Kidney (tissue), 13 donors: ENCODE measurements at regions not wholly inside any gene's neighbourhood (a gene's known extent, or its start where the extent isn't known, plus 50 kb on each side); places are given as distances from the start of the nearest gene placed in this dataset.

Experiments
- DNase-seq, 5 donors: peaks; one replicate each; pipeline ENCODE4 v3.0.0-alpha.2; 2013 to 2020
- FAIRE-seq: peaks from 2 replicates; lab custom pipeline; 2012; peaks lifted over from hg19 to GRCh38; lab: Jason Lieb, UNC
- H3K27ac ChIP-seq, 2 donors: one replicate each; pipeline ENCODE4 v1.7.0; 2013; ENCODE audit warnings: low read depth in 2 of 2, low read length in 2 of 2, inconsistent platforms in 1 of 2
- H3K27me3 ChIP-seq: one replicate; pipeline ENCODE4 v1.7.1; 2013; ENCODE audit warnings: low read length, inconsistent platforms; ENCODE audit not compliant: control insufficient read depth, insufficient read depth
- H3K36me3 ChIP-seq, 3 donors: one replicate each; pipeline versions ENCODE4 v1.7.0 to v1.7.1; 2013; ENCODE audit warnings: low read length in 3 of 3, control low read depth in 1 of 3, inconsistent platforms in 1 of 3; ENCODE audit not compliant: insufficient read depth in 3 of 3, control insufficient read depth in 2 of 3
- H3K4me1 ChIP-seq, 3 donors: one replicate each; pipeline versions ENCODE4 v1.7.0 to v1.7.1; 2013; ENCODE audit warnings: low read length in 3 of 3, inconsistent platforms in 1 of 3, low read depth in 1 of 3; ENCODE audit not compliant: control insufficient read depth in 2 of 3, insufficient read depth in 2 of 3
- H3K4me3 ChIP-seq, 3 donors: one replicate each; pipeline versions ENCODE4 v1.7.0 to v1.8.1; 2013; ENCODE audit warnings: low read length in 3 of 3, control low read depth in 1 of 3, inconsistent platforms in 1 of 3
- H3K9ac ChIP-seq, 3 donors: one replicate each; pipeline versions ENCODE4 v1.7.0 to v1.7.1; 2013; ENCODE audit warnings: low read length in 3 of 3, control low read depth in 1 of 3, inconsistent platforms in 1 of 3
- H3K9me3 ChIP-seq, 3 donors: one replicate each; pipeline versions ENCODE4 v1.7.0 to v1.7.1; 2013; ENCODE audit warnings: low read length in 3 of 3, control low read depth in 1 of 3, inconsistent platforms in 1 of 3; ENCODE audit not compliant: control insufficient read depth in 2 of 3, insufficient read depth in 1 of 3
- intact Hi-C: fragments of 100-400 bp; cut with DNase I; formaldehyde crosslinking; loops from one replicate; pipeline ENCODE4 v1.11.1; 2022
- TF ChIP-seq, protein P1 (sequence below): IDR thresholded peaks from 3 replicates; pipeline ENCODE4 v1.5.1; 2012; ENCODE audit warnings: mild to moderate bottlenecking, moderate library complexity, borderline replicate concordance; ENCODE audit not compliant: insufficient read depth; ENCODE audit errors: extremely low read depth
- donor health status: control.
- donor health status: control.
- donor health status: control.
- donor health status: control.
- donor health status: control.
- donor health status: DM: yes; HTN: yes; CAD: no.
- donor health status: Normal renal cell carcinoma (clear cell type).

DNA sequence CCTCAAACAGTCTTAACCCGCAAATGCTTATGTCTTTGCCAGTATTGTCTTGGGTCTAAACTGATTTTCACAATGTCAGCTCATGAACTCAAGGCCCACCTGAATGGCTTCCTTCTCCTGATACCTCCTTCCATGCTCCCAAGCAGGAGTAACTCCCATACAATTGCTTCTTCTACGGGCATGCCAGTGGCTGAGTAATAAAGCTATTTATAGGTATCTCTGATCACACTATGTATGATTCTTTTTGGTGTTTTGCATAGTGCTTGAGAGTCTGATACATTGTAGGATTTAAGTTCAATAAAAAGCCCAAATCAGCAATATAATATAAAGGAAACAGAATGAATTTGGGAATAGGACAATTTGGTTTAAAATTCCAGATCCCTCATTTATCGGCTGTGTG, 235.0 kb upstream of the DCN start:
- intact Hi-C loops, result no loop called here
- Histone ChIP-seq H3K9me3 (no peaks in the 10 kb centered on the region), H3K4me1 (no peaks in the 10 kb centered on the region), H3K27me3 (no peaks in the 10 kb centered on the region), H3K9ac (no peak overlapping the region), H3K27ac (no peak overlapping the region), H3K4me3 (no peak overlapping the region), H3K36me3 (no peaks in the 10 kb centered on the region)
- DNase-seq, result no peak
- FAIRE-seq, result no peak
- TF ChIP-seq, protein P1, sequence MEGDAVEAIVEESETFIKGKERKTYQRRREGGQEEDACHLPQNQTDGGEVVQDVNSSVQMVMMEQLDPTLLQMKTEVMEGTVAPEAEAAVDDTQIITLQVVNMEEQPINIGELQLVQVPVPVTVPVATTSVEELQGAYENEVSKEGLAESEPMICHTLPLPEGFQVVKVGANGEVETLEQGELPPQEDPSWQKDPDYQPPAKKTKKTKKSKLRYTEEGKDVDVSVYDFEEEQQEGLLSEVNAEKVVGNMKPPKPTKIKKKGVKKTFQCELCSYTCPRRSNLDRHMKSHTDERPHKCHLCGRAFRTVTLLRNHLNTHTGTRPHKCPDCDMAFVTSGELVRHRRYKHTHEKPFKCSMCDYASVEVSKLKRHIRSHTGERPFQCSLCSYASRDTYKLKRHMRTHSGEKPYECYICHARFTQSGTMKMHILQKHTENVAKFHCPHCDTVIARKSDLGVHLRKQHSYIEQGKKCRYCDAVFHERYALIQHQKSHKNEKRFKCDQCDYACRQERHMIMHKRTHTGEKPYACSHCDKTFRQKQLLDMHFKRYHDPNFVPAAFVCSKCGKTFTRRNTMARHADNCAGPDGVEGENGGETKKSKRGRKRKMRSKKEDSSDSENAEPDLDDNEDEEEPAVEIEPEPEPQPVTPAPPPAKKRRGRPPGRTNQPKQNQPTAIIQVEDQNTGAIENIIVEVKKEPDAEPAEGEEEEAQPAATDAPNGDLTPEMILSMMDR, result no peak

- no peaks in the 10 kb centered on the region for H3K4me1 ChIP-seq
- DNase-seq, result no peak
- no peak overlapping the region for H3K9ac ChIP-seq
- intact Hi-C loops, result no loop called here
- no peak overlapping the region for H3K27ac ChIP-seq
- no peaks in the 10 kb centered on the region for H3K27me3 ChIP-seq
- no peak for FAIRE-seq
- H3K9me3 ChIP-seq, result no peaks in the 10 kb centered on the region
- H3K36me3 ChIP-seq, result no peaks in the 10 kb centered on the region
- H3K4me3 ChIP-seq, result no peak overlapping the region
- TF ChIP-seq, protein P1, result no peak
Observed at GRCh38 chr12:91414636-91415035, 232.0 kb upstream of the DCN start.

GRCh38 chr12:91413581-91414546, 231.2 kb upstream of the DCN start:
- no peak overlapping the region for H3K9ac ChIP-seq
- peak in 1 of 5 donors; percentile 62 for DNase-seq
- H3K27me3 ChIP-seq, result no peaks in the 10 kb centered on the region
- no peak for FAIRE-seq
- H3K9me3 ChIP-seq, result no peaks in the 10 kb centered on the region
- no peak overlapping the region for H3K4me3 ChIP-seq
- TF ChIP-seq, protein P1, result no peak
- no peak overlapping the region for H3K27ac ChIP-seq
- H3K36me3 ChIP-seq, result no peaks in the 10 kb centered on the region
- H3K4me1 ChIP-seq, result no peaks in the 10 kb centered on the region
- intact Hi-C loops, result no loop called here
